GM21423 (cell line): ENCODE measurements at regions not wholly inside any gene's neighbourhood (a gene's known extent, or its start where the extent isn't known, plus 50 kb on each side); places are given as distances from the start of the nearest gene placed in this dataset.

Experiments used
- ATAC-seq: cut with Tn5 transposase; IDR thresholded peaks from one replicate; pipeline ENCODE4 v1.9.1; 2021; ENCODE audit warnings: mild to moderate bottlenecking, moderate library complexity; ENCODE audit not compliant: unreplicated experiment

DNA sequence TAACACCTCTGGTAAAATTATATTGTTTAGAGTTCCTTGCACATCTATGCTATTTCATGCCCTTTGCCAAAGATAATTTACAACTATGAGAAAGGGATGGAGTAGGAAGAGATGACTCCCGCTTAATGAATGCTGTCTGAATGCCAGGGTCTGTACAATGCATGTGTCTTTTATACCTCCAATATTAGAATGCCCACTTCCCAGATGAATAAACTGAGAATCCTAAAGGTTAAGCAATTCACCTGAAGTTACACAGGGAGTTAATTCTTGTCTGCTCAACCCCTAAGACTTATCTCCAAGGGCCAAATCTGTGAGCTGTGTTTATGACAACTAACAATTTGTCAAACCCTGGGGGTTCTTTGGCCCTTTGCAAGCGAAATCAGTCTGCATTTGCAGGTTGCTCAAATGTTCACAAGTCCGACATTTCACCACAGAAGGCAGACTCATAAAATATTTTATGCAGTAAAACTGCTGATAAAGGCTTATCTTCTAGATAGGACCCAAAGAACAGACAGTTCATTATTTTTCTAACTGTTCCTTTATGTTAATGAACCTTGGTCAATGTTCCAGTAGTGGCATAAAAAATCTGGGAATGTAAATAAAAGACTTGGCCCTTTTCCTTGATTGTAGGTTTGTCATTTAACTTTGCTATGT lies 50.2 kb upstream of the ATP1A1 start:
- no peak for ATAC-seq
